ENCODE measurements at regions not wholly inside any gene's neighbourhood (a gene's known extent, or its start where the extent isn't known, plus 50 kb on each side); places are given as distances from the start of the nearest gene placed in this dataset.
A peak's percentile ranks its signal among the peaks of the same experiment; 100 is the strongest.

GRCh38 chr14:101406921-101407320 lies 154.4 kb upstream of the DIO3 start:
- no peak for TF ChIP-seq CTCF (IDR thresholded peaks at IDR 0.05)
- Histone ChIP-seq H3K4me3 (no peak overlapping the region), H3K36me3 (no peaks in the 10 kb centered on the region), H3K27me3 (no peaks in the 10 kb centered on the region), H3K4me1 (peaks cover 22% of the 10 kb centered on the region), H3K9me3 (no peaks in the 10 kb centered on the region), H3K27ac (no peak overlapping the region)
- intact Hi-C loops (cut with DNase I): no loop called here
- ATAC-seq: peak; percentile 13
- no peak for DNase-seq

GRCh38 chr14:101407328-101407727 lies 154.0 kb upstream of the DIO3 start:
- Histone ChIP-seq H3K27me3 (no peaks in the 10 kb centered on the region), H3K4me3 (no peak overlapping the region), H3K36me3 (no peaks in the 10 kb centered on the region), H3K4me1 (peaks cover 22% of the 10 kb centered on the region), H3K9me3 (no peaks in the 10 kb centered on the region), H3K27ac (peak overlapping the region; percentile 77)
- intact Hi-C loops (cut with DNase I): no loop called here
- ATAC-seq (no peak), DNase-seq (no peak)
- TF ChIP-seq CTCF (IDR thresholded peaks at IDR 0.05): no peak

- DNase-seq: no peak
- H3K27ac ChIP-seq: peak overlapping the region; percentile 77
Measured at GRCh38 chr14:101408077-101408831, 153.0 kb upstream of the DIO3 start.

DNA sequence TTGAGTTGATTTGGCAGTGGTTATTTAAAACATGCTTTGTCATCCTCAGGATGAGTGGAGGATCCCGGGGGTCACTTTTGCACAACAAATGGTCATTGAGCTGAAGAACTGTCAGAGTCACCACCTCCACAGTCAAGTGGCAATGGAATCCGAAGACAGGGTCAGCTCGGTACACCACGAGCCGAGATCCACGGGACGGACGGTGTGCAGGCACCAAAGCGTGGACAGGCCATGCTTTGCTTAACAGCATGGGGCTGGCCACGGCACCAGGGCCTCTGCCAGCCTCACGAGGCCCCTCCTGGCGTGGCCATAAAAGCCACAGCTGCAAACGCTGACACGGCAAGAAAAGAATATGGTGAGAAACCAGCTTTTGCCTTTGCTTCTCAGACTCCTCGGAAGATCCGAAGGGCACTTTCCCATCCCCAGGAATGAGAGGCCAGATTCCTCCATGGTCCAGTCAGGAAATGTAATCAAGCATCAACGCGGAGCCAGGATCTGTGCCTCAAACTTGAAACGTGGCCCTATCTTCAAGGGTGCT lies 152.2 kb upstream of the DIO3 start:
- no peak for DNase-seq
- TF ChIP-seq CTCF (IDR thresholded peaks at IDR 0.05): no peak
- Histone ChIP-seq H3K4me1 (peaks cover 15% of the 10 kb centered on the region), H3K9me3 (no peaks in the 10 kb centered on the region), H3K27me3 (no peaks in the 10 kb centered on the region), H3K4me3 (no peak overlapping the region), H3K27ac (peak overlapping the region; percentile 58), H3K36me3 (no peaks in the 10 kb centered on the region)
- ATAC-seq: no peak
- intact Hi-C loops (cut with DNase I): no loop called here

More at GRCh38 chr14:101408077-101408831, 153.0 kb upstream of the DIO3 start:
- H3K9me3 ChIP-seq: no peaks in the 10 kb centered on the region
- H3K4me3 ChIP-seq: no peak overlapping the region
- ATAC-seq: peak; percentile 56
- no peak for TF ChIP-seq CTCF (IDR thresholded peaks at IDR 0.05)
- no peaks in the 10 kb centered on the region for H3K27me3 ChIP-seq
- intact Hi-C loops (cut with DNase I): no loop called here
- H3K4me1 ChIP-seq: peaks cover 19% of the 10 kb centered on the region
- H3K36me3 ChIP-seq: no peaks in the 10 kb centered on the region

GRCh38 chr14:101410126-101410525 lies 151.2 kb upstream of the DIO3 start:
- DNase-seq (no peak), ATAC-seq (no peak)
- intact Hi-C loops (cut with DNase I): no loop called here
- H3K4me3 ChIP-seq: no peak overlapping the region
- H3K4me1 ChIP-seq: peaks cover 15% of the 10 kb centered on the region
- TF ChIP-seq CTCF (IDR thresholded peaks at IDR 0.05): no peak
- H3K27ac ChIP-seq: no peak overlapping the region
- no peaks in the 10 kb centered on the region for H3K36me3 ChIP-seq
- no peaks in the 10 kb centered on the region for H3K9me3 ChIP-seq
- no peaks in the 10 kb centered on the region for H3K27me3 ChIP-seq

All from upper lobe of right lung (tissue), 1 donor.